Naive B cell (primary cell): ENCODE measurements at regions not wholly inside any gene's neighbourhood (a gene's known extent, or its start where the extent isn't known, plus 50 kb on each side); places are given as distances from the start of the nearest gene placed in this dataset.

Experiments used
- ATAC-seq, 2 donors: fragments of 150-1000 bp; cut with Tn5 transposase; 2 replicates each; pipeline ENCODE4 v1.10.0; 2021; ENCODE audit warnings: low read depth in 2 of 2, mild to moderate bottlenecking in 2 of 2, moderate library complexity in 2 of 2
- DNase-seq: peaks from one replicate; pipeline ENCODE4 v3.0.0; 2022
- H3K27ac Mint-ChIP-seq, 6 donors: one replicate each; pipeline ENCODE4 v1.8.0; 2020 to 2022; ENCODE audit warnings: mild to moderate bottlenecking in 6 of 6, mixed read lengths in 6 of 6, moderate library complexity in 5 of 6, inconsistent platforms in 2 of 6
- H3K27me3 Mint-ChIP-seq, 3 donors: one replicate each; pipeline ENCODE4 v1.8.0; 2021 to 2022; ENCODE audit warnings: mixed read lengths in 3 of 3, mild to moderate bottlenecking in 1 of 3
- H3K36me3 Mint-ChIP-seq, 2 donors: one replicate each; pipeline ENCODE4 v1.8.0; 2020 to 2022; ENCODE audit warnings: mixed read lengths in 2 of 2, inconsistent platforms in 1 of 2, mild to moderate bottlenecking in 1 of 2
- H3K4me1 Mint-ChIP-seq, 3 donors: one replicate each; pipeline ENCODE4 v1.8.0; 2020 to 2022; ENCODE audit warnings: mixed read lengths in 3 of 3, inconsistent platforms in 1 of 3, mild to moderate bottlenecking in 1 of 3, moderate library complexity in 1 of 3
- H3K4me3 Mint-ChIP-seq, 8 donors: one replicate each; pipeline ENCODE4 v1.8.0; 2020 to 2022; ENCODE audit warnings: mild to moderate bottlenecking in 8 of 8, mixed read lengths in 8 of 8, moderate library complexity in 8 of 8, inconsistent platforms in 2 of 8
- H3K9me3 Mint-ChIP-seq, 7 donors: one replicate each; pipeline ENCODE4 v1.8.0; 2020 to 2022; ENCODE audit warnings: mixed read lengths in 7 of 7, mild to moderate bottlenecking in 5 of 7, inconsistent platforms in 2 of 7, moderate library complexity in 1 of 7

- Mint-ChIP-seq H3K4me3 (no peak overlapping the region), H3K36me3 (no peaks in the 10 kb centered on the region), H3K4me1 (no peaks in the 10 kb centered on the region), H3K9me3 (peaks cover 4 to 13% (median 8%) of the 10 kb centered on the region in 7 donors), H3K27me3 (no peaks in the 10 kb centered on the region), H3K27ac (no peak overlapping the region)
- no peak for DNase-seq
- no peak for ATAC-seq
These were observed 220.4 kb upstream of the MYOCD start for GRCh38 chr17:12445331-12445730.

GRCh38 chr17:12457493-12457892 lies 208.2 kb upstream of the MYOCD start:
- DNase-seq (no peak), ATAC-seq (no peak)
- Mint-ChIP-seq H3K27ac (no peak overlapping the region), H3K27me3 (no peaks in the 10 kb centered on the region), H3K4me3 (no peak overlapping the region), H3K36me3 (peaks cover 0 to 11% of the 10 kb centered on the region in 2 donors), H3K9me3 (peaks cover 7 to 26% (median 13%) of the 10 kb centered on the region in 7 donors), H3K4me1 (no peaks in the 10 kb centered on the region)

- ATAC-seq, result no peak
- no peaks in the 10 kb centered on the region for H3K4me1 Mint-ChIP-seq
- peaks cover 0 to 11% of the 10 kb centered on the region in 2 donors for H3K36me3 Mint-ChIP-seq
- no peaks in the 10 kb centered on the region for H3K27me3 Mint-ChIP-seq
- H3K27ac Mint-ChIP-seq, result no peak overlapping the region
- no peak for DNase-seq
- H3K9me3 Mint-ChIP-seq, result peaks cover 9 to 31% (median 13%) of the 10 kb centered on the region in 7 donors
- no peak overlapping the region for H3K4me3 Mint-ChIP-seq
These were observed 206.0 kb upstream of the MYOCD start for GRCh38 chr17:12459736-12460135.

- DNase-seq (no peak), ATAC-seq (no peak)
- Mint-ChIP-seq H3K4me1 (no peaks in the 10 kb centered on the region), H3K36me3 (no peaks in the 10 kb centered on the region), H3K27ac (no peak overlapping the region), H3K9me3 (peaks cover 0 to 9% (median 2%) of the 10 kb centered on the region in 7 donors), H3K4me3 (no peak overlapping the region), H3K27me3 (no peaks in the 10 kb centered on the region)
These were observed 202.6 kb upstream of the MYOCD start for GRCh38 chr17:12463102-12463501.

GRCh38 chr17:12472252-12473173 lies 193.2 kb upstream of the MYOCD start:
- Mint-ChIP-seq H3K9me3 (peaks cover 0 to 7% (median 3%) of the 10 kb centered on the region in 7 donors), H3K27me3 (no peaks in the 10 kb centered on the region), H3K4me3 (no peak overlapping the region), H3K4me1 (no peaks in the 10 kb centered on the region), H3K36me3 (no peaks in the 10 kb centered on the region), H3K27ac (no peak overlapping the region)
- no peak for ATAC-seq
- DNase-seq, result no peak

- H3K4me3 Mint-ChIP-seq, result no peak overlapping the region
- H3K4me1 Mint-ChIP-seq, result no peaks in the 10 kb centered on the region
- H3K36me3 Mint-ChIP-seq, result no peaks in the 10 kb centered on the region
- no peak for DNase-seq
- H3K9me3 Mint-ChIP-seq, result peaks cover 0 to 10% (median 4%) of the 10 kb centered on the region in 7 donors
- no peak for ATAC-seq
- no peaks in the 10 kb centered on the region for H3K27me3 Mint-ChIP-seq
- no peak overlapping the region for H3K27ac Mint-ChIP-seq
These were observed 187.4 kb upstream of the MYOCD start for GRCh38 chr17:12478311-12478710.

- H3K4me3 Mint-ChIP-seq, result no peak overlapping the region
- H3K9me3 Mint-ChIP-seq, result peaks cover 0 to 9% (median 1%) of the 10 kb centered on the region in 7 donors
- H3K4me1 Mint-ChIP-seq, result no peaks in the 10 kb centered on the region
- no peak for DNase-seq
- ATAC-seq, result no peak
- H3K27ac Mint-ChIP-seq, result no peak overlapping the region
- H3K36me3 Mint-ChIP-seq, result no peaks in the 10 kb centered on the region
- peaks cover 0 to 6% (median 0%) of the 10 kb centered on the region in 3 donors for H3K27me3 Mint-ChIP-seq
These were observed 180.3 kb upstream of the MYOCD start for GRCh38 chr17:12485361-12485906.

- Mint-ChIP-seq H3K4me1 (no peaks in the 10 kb centered on the region), H3K27ac (no peak overlapping the region), H3K9me3 (peaks cover 0 to 7% (median 0%) of the 10 kb centered on the region in 7 donors), H3K4me3 (no peak overlapping the region), H3K36me3 (no peaks in the 10 kb centered on the region), H3K27me3 (peaks cover 0 to 6% (median 0%) of the 10 kb centered on the region in 3 donors)
- DNase-seq (no peak), ATAC-seq (no peak)
These were observed 176.4 kb upstream of the MYOCD start for GRCh38 chr17:12489325-12489724.

GRCh38 chr17:12492450-12492849 lies 173.2 kb upstream of the MYOCD start:
- Mint-ChIP-seq H3K36me3 (no peaks in the 10 kb centered on the region), H3K9me3 (peaks cover 0 to 2% (median 0%) of the 10 kb centered on the region in 7 donors), H3K27me3 (peaks cover 0 to 6% (median 0%) of the 10 kb centered on the region in 3 donors), H3K4me1 (no peaks in the 10 kb centered on the region), H3K4me3 (no peak overlapping the region), H3K27ac (no peak overlapping the region)
- ATAC-seq (no peak), DNase-seq (no peak)

- Mint-ChIP-seq H3K4me1 (no peaks in the 10 kb centered on the region), H3K27me3 (no peaks in the 10 kb centered on the region), H3K27ac (no peak overlapping the region), H3K9me3 (peaks cover 0 to 10% (median 4%) of the 10 kb centered on the region in 7 donors), H3K4me3 (no peak overlapping the region), H3K36me3 (no peaks in the 10 kb centered on the region)
- ATAC-seq (no peak), DNase-seq (no peak)
These were observed 159.8 kb upstream of the MYOCD start for GRCh38 chr17:12505866-12506265.

- H3K27ac Mint-ChIP-seq, result no peak overlapping the region
- no peaks in the 10 kb centered on the region for H3K4me1 Mint-ChIP-seq
- no peak overlapping the region for H3K4me3 Mint-ChIP-seq
- DNase-seq (no peak), ATAC-seq (no peak)
- peaks cover 0 to 9% (median 4%) of the 10 kb centered on the region in 7 donors for H3K9me3 Mint-ChIP-seq
- H3K36me3 Mint-ChIP-seq, result no peaks in the 10 kb centered on the region
- no peaks in the 10 kb centered on the region for H3K27me3 Mint-ChIP-seq
These were observed 158.6 kb upstream of the MYOCD start for GRCh38 chr17:12507026-12507595.

- DNase-seq (no peak), ATAC-seq (no peak)
- Mint-ChIP-seq H3K9me3 (peaks cover 0 to 9% (median 0%) of the 10 kb centered on the region in 7 donors), H3K4me1 (no peaks in the 10 kb centered on the region), H3K36me3 (no peaks in the 10 kb centered on the region), H3K4me3 (no peak overlapping the region), H3K27ac (no peak overlapping the region), H3K27me3 (no peaks in the 10 kb centered on the region)
These were observed 155.9 kb upstream of the MYOCD start for GRCh38 chr17:12509801-12510200.

GRCh38 chr17:12510535-12510934 lies 155.2 kb upstream of the MYOCD start:
- Mint-ChIP-seq H3K4me1 (no peaks in the 10 kb centered on the region), H3K36me3 (no peaks in the 10 kb centered on the region), H3K9me3 (peaks cover 0 to 9% (median 0%) of the 10 kb centered on the region in 7 donors), H3K4me3 (no peak overlapping the region), H3K27ac (no peak overlapping the region), H3K27me3 (peaks cover 0 to 3% (median 0%) of the 10 kb centered on the region in 3 donors)
- DNase-seq (no peak), ATAC-seq (no peak)
